ENCODE measurements at regions not wholly inside any gene's neighbourhood (a gene's known extent, or its start where the extent isn't known, plus 50 kb on each side); places are given as distances from the start of the nearest gene placed in this dataset.

DNA sequence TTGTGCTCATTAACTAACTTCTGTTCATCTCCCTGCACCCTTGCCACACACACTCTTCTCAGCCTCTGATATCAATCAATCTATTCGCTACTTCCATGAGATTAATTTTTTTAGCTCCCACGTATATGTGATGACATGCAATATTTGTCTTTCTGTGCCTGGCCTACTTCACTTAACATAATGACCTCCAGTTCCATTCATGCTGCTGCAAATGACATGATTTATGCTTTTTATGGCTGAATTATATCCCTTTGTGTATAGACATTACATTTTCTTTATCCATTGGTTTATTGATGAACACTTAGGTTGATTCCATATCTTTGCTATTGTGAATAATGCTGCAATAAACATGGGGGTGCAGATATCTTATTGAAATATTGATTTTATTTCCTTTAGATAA is 50.8 kb upstream of the SPTLC3 start:
- H3K4me1 ChIP-seq (ENCODE audit: control insufficient read depth, extremely low read depth, insufficient read depth, low read length) = no peaks in the 10 kb centered on the region
- H4K20me1 ChIP-seq (ENCODE audit: control insufficient read depth, extremely low read depth, insufficient read depth, low read length) = no peaks in the 10 kb centered on the region
- no peak overlapping the region for H3K27ac ChIP-seq (ENCODE audit: control insufficient read depth, insufficient read depth, low read length)
- TF ChIP-seq EZH2 (IDR thresholded peaks at IDR 0.05; ENCODE audit: low read length) = no peak
- TF ChIP-seq, protein P1, sequence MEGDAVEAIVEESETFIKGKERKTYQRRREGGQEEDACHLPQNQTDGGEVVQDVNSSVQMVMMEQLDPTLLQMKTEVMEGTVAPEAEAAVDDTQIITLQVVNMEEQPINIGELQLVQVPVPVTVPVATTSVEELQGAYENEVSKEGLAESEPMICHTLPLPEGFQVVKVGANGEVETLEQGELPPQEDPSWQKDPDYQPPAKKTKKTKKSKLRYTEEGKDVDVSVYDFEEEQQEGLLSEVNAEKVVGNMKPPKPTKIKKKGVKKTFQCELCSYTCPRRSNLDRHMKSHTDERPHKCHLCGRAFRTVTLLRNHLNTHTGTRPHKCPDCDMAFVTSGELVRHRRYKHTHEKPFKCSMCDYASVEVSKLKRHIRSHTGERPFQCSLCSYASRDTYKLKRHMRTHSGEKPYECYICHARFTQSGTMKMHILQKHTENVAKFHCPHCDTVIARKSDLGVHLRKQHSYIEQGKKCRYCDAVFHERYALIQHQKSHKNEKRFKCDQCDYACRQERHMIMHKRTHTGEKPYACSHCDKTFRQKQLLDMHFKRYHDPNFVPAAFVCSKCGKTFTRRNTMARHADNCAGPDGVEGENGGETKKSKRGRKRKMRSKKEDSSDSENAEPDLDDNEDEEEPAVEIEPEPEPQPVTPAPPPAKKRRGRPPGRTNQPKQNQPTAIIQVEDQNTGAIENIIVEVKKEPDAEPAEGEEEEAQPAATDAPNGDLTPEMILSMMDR (optimal IDR thresholded peaks at IDR 0.05 in 1 of 3, IDR thresholded peaks at IDR 0.05 in 1 of 3, conservative IDR thresholded peaks at IDR 0.05 in 1 of 3; ENCODE audit: extremely low read depth in 1 of 3, insufficient read depth in 2 of 3, low read length in 3 of 3) = no peak
- DNase-seq (ENCODE audit: low read depth, low spot score) (no peak), FAIRE-seq (no peak)
- H3K27me3 ChIP-seq (ENCODE audit: control insufficient read depth, extremely low read depth, insufficient read depth, low read length) = no peaks in the 10 kb centered on the region
- no peak overlapping the region for H2AFZ ChIP-seq (ENCODE audit: control insufficient read depth, low read length)
- no peak overlapping the region for H3K4me3 ChIP-seq (ENCODE audit: control insufficient read depth in 2 of 3, extremely low read depth in 1 of 3, insufficient read depth in 2 of 3, low read depth in 1 of 3, low read length in 3 of 3)
- no peaks in the 10 kb centered on the region for H3K9me1 ChIP-seq (ENCODE audit: control insufficient read depth, extremely low read depth, insufficient read depth, low read length)
- H3K9me3 ChIP-seq (ENCODE audit: control insufficient read depth, low read depth, low read length) = no peaks in the 10 kb centered on the region
- dilution Hi-C loops (cut with MboI; ENCODE audit: extremely low pct_ligation_motif_present, low sequenced_read_pairs) = no loop called here
- H3K4me2 ChIP-seq (ENCODE audit: control insufficient read depth, extremely low read depth, insufficient read depth, low read depth, low read length) = no peak overlapping the region
- H3K36me3 ChIP-seq (ENCODE audit: control insufficient read depth in 2 of 2, extremely low read depth in 1 of 2, insufficient read depth in 2 of 2, low read length in 2 of 2) = no peaks in the 10 kb centered on the region
- H3K79me2 ChIP-seq (ENCODE audit: control insufficient read depth, insufficient read depth, low read length) = no peaks in the 10 kb centered on the region
- no peak overlapping the region for H3K9ac ChIP-seq (ENCODE audit: control insufficient read depth, extremely low read depth, insufficient read depth, low read length)
